Ectodermal cell (in vitro differentiated cells): ENCODE measurements at regions not wholly inside any gene's neighbourhood (a gene's known extent, or its start where the extent isn't known, plus 50 kb on each side); places are given as distances from the start of the nearest gene placed in this dataset.
"Not testable (repeated sequence)": the region's sequence is repeated elsewhere in the genome, so short reads cannot be mapped to it uniquely, and the experiment has no call there.

Experiments used
- H3K27ac ChIP-seq: 2 replicates; pipeline ENCODE4 v1.7.0; 2013; ENCODE audit warnings: mild to moderate bottlenecking, low read depth, low read length; ENCODE audit not compliant: insufficient read depth, poor library complexity, severe bottlenecking
- H3K27me3 ChIP-seq: 2 replicates; pipeline ENCODE4 v1.7.0; 2013; ENCODE audit warnings: mild to moderate bottlenecking, low read length; ENCODE audit not compliant: insufficient read depth, control insufficient read depth, poor library complexity, severe bottlenecking
- H3K36me3 ChIP-seq: one replicate; pipeline ENCODE4 v1.7.0; 2013; ENCODE audit warnings: low read length; ENCODE audit not compliant: control insufficient read depth, insufficient read depth
- H3K4me1 ChIP-seq: one replicate; pipeline ENCODE4 v1.7.0; 2013; ENCODE audit warnings: low read length; ENCODE audit not compliant: control insufficient read depth, insufficient read depth
- H3K4me3 ChIP-seq: 2 replicates; pipeline ENCODE4 v1.7.0; 2013; ENCODE audit warnings: low read depth, low read length, control low read depth; ENCODE audit not compliant: insufficient read depth
- H3K9me3 ChIP-seq: 2 replicates; pipeline ENCODE4 v1.7.0; 2013; ENCODE audit warnings: mild to moderate bottlenecking, low read length, moderate library complexity; ENCODE audit not compliant: control insufficient read depth
- WGBS, 2 experiments: methylation state at CpG; one replicate each; pipeline ENCODE4 v1.1.7; 2013; ENCODE audit warnings: missing lambda C conversion rate in 2 of 2; 5-methylcytosine and 5-hydroxymethylcytosine counted together

- WGBS, 2 experiments = 100% methylated on average over 3 of the region's 3 CpGs; no CpG with 5 or more reads in 1 of the 2 experiments
Observed at GRCh38 chr5:51678330-51678729, 295.1 kb downstream of the ISL1 start.

DNA sequence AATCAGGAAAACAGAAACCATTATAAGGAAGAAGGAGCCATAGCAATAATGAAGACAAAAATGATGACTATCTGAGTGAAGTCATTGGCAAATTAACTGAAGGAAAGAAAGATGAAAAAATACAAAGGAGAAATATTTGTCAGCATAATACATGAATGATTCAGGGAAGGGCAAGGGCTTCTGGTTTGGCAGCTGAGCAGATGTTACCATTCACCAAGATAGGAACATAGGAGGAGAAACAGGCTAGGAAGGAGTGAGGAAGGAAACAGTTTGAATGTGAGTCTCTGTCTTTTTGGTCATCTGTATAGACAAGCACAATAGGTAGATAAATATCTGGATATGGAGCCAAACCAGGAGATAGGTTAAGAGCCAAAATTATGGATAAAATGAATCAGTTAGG lies 296.0 kb downstream of the ISL1 start:
- no peaks in the 10 kb centered on the region for H3K4me1 ChIP-seq
- no peaks in the 10 kb centered on the region for H3K27me3 ChIP-seq
- H3K4me3 ChIP-seq = no peak overlapping the region
- no peak overlapping the region for H3K27ac ChIP-seq
- no peaks in the 10 kb centered on the region for H3K9me3 ChIP-seq
- no peaks in the 10 kb centered on the region for H3K36me3 ChIP-seq

More at GRCh38 chr5:51678330-51678729, 295.1 kb downstream of the ISL1 start:
- Histone ChIP-seq H3K27me3 (no peaks in the 10 kb centered on the region), H3K27ac (no peak overlapping the region), H3K9me3 (no peaks in the 10 kb centered on the region), H3K4me1 (no peaks in the 10 kb centered on the region), H3K36me3 (no peaks in the 10 kb centered on the region), H3K4me3 (no peak overlapping the region)

GRCh38 chr5:51684794-51685355 lies 301.6 kb downstream of the ISL1 start:
- Histone ChIP-seq H3K4me3 (no peak overlapping the region), H3K4me1 (no peaks in the 10 kb centered on the region), H3K9me3 (no peaks in the 10 kb centered on the region), H3K36me3 (no peaks in the 10 kb centered on the region), H3K27me3 (no peaks in the 10 kb centered on the region), H3K27ac (no peak overlapping the region)
- WGBS, 2 experiments = 100% methylated on average over 1 of the region's 2 CpGs; no CpG with 5 or more reads in 1 of the 2 experiments

DNA sequence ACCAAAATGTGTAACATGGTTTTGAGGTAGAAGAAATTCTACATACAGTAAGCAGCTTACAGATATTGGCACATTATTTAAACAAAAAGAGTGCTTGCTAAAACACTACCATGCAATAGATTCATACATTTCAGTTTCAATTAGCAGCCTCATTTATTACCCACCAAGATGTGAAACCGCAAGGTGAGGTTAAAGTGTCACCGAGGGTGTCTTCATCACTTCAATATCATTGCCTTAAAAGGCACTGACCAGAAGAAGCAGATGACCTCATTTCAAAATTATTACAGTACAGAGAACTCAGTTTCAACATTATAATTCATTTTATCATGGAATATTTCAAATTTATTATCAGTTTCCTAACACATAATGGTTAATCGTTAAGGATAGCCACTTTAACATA lies 302.2 kb downstream of the ISL1 start:
- no peak overlapping the region for H3K4me3 ChIP-seq
- no peak overlapping the region for H3K27ac ChIP-seq
- H3K4me1 ChIP-seq = no peaks in the 10 kb centered on the region
- no peaks in the 10 kb centered on the region for H3K27me3 ChIP-seq
- no peaks in the 10 kb centered on the region for H3K36me3 ChIP-seq
- H3K9me3 ChIP-seq = no peaks in the 10 kb centered on the region
- 90 to 97% methylated on average over 2 to 3 of the region's 3 CpGs for WGBS, 2 experiments

GRCh38 chr5:51686622-51687021 lies 303.4 kb downstream of the ISL1 start:
- Histone ChIP-seq H3K4me1 (no peaks in the 10 kb centered on the region), H3K27ac (no peak overlapping the region), H3K36me3 (no peaks in the 10 kb centered on the region), H3K27me3 (no peaks in the 10 kb centered on the region), H3K9me3 (no peaks in the 10 kb centered on the region), H3K4me3 (no peak overlapping the region)
- no CpG with 5 or more reads among the region's 1 CpG for WGBS, 2 experiments

- H3K27ac ChIP-seq = no peak overlapping the region
- no peaks in the 10 kb centered on the region for H3K4me1 ChIP-seq
- H3K4me3 ChIP-seq = no peak overlapping the region
- H3K27me3 ChIP-seq = no peaks in the 10 kb centered on the region
- no peaks in the 10 kb centered on the region for H3K9me3 ChIP-seq
- H3K36me3 ChIP-seq = no peaks in the 10 kb centered on the region
- WGBS, 2 experiments = 96 to 98% methylated on average over 4 of the region's 4 CpGs
Observed at GRCh38 chr5:51691538-51692079, 308.4 kb downstream of the ISL1 start.

- no peak overlapping the region for H3K27ac ChIP-seq
- no peaks in the 10 kb centered on the region for H3K36me3 ChIP-seq
- WGBS, 2 experiments = 42 to 71% methylated on average over 1 to 2 of the region's 2 CpGs
- no peaks in the 10 kb centered on the region for H3K4me1 ChIP-seq
- H3K9me3 ChIP-seq = no peaks in the 10 kb centered on the region
- H3K4me3 ChIP-seq = no peak overlapping the region
- no peaks in the 10 kb centered on the region for H3K27me3 ChIP-seq
Observed at GRCh38 chr5:51694826-51695225, 311.6 kb downstream of the ISL1 start.

- Histone ChIP-seq H3K4me1 (no peaks in the 10 kb centered on the region), H3K9me3 (no peaks in the 10 kb centered on the region), H3K27ac (no peak overlapping the region), H3K36me3 (no peaks in the 10 kb centered on the region), H3K4me3 (no peak overlapping the region), H3K27me3 (no peaks in the 10 kb centered on the region)
- 92 to 95% methylated on average over 3 of the region's 3 CpGs for WGBS, 2 experiments
Observed at GRCh38 chr5:51696122-51696521, 312.9 kb downstream of the ISL1 start.

GRCh38 chr5:51702046-51702445 lies 318.8 kb downstream of the ISL1 start:
- not testable (repeated sequence) for H3K9me3 ChIP-seq, H3K36me3 ChIP-seq, H3K4me3 ChIP-seq, H3K27ac ChIP-seq, H3K4me1 ChIP-seq, H3K27me3 ChIP-seq
- WGBS, 2 experiments = 100% methylated on average over 1 of the region's 3 CpGs; no CpG with 5 or more reads in 1 of the 2 experiments

GRCh38 chr5:51712201-51712600 lies 329.0 kb downstream of the ISL1 start:
- H3K27me3 ChIP-seq = no peaks in the 10 kb centered on the region
- H3K27ac ChIP-seq = no peak overlapping the region
- no peaks in the 10 kb centered on the region for H3K9me3 ChIP-seq
- WGBS, 2 experiments = 93 to 94% methylated on average over 5 of the region's 5 CpGs
- no peaks in the 10 kb centered on the region for H3K4me1 ChIP-seq
- H3K36me3 ChIP-seq = no peaks in the 10 kb centered on the region
- no peak overlapping the region for H3K4me3 ChIP-seq

DNA sequence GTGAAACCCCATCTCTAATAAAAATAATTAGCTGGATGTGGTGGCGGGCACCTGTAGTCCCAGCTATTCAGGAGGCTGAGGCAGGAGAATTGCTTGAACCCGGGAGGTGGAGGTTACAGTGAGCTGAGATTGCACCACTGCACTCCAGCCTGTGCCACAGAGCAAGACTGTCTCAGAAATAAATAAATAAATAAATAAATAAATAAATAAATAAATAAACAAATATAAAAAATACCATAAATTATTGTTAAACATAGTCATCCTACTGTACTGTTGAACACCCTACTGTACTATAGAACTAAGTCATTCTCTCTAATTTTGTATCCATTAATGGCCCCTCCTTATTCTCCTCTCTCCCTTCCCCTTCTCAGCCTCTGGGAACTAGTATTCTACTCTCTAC lies 332.2 kb downstream of the ISL1 start:
- WGBS, 2 experiments = 93 to 95% methylated on average over 2 of the region's 2 CpGs
- H3K36me3 ChIP-seq, H3K27ac ChIP-seq, H3K27me3 ChIP-seq, H3K4me1 ChIP-seq, H3K4me3 ChIP-seq, H3K9me3 ChIP-seq: not testable (repeated sequence)
